ENCODE measurements at regions not wholly inside any gene's neighbourhood (a gene's known extent, or its start where the extent isn't known, plus 50 kb on each side); places are given as distances from the start of the nearest gene placed in this dataset.

- TF ChIP-seq, protein P1, sequence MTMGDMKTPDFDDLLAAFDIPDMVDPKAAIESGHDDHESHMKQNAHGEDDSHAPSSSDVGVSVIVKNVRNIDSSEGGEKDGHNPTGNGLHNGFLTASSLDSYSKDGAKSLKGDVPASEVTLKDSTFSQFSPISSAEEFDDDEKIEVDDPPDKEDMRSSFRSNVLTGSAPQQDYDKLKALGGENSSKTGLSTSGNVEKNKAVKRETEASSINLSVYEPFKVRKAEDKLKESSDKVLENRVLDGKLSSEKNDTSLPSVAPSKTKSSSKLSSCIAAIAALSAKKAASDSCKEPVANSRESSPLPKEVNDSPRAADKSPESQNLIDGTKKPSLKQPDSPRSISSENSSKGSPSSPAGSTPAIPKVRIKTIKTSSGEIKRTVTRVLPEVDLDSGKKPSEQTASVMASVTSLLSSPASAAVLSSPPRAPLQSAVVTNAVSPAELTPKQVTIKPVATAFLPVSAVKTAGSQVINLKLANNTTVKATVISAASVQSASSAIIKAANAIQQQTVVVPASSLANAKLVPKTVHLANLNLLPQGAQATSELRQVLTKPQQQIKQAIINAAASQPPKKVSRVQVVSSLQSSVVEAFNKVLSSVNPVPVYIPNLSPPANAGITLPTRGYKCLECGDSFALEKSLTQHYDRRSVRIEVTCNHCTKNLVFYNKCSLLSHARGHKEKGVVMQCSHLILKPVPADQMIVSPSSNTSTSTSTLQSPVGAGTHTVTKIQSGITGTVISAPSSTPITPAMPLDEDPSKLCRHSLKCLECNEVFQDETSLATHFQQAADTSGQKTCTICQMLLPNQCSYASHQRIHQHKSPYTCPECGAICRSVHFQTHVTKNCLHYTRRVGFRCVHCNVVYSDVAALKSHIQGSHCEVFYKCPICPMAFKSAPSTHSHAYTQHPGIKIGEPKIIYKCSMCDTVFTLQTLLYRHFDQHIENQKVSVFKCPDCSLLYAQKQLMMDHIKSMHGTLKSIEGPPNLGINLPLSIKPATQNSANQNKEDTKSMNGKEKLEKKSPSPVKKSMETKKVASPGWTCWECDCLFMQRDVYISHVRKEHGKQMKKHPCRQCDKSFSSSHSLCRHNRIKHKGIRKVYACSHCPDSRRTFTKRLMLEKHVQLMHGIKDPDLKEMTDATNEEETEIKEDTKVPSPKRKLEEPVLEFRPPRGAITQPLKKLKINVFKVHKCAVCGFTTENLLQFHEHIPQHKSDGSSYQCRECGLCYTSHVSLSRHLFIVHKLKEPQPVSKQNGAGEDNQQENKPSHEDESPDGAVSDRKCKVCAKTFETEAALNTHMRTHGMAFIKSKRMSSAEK (CRISPR knock-in tag; IDR thresholded peaks at IDR 0.05; ENCODE audit: borderline replicate concordance): no peak
- TF ChIP-seq TP53 (CRISPR knock-in tag; IDR thresholded peaks at IDR 0.05) (no peak), SMAD4 (CRISPR knock-in tag; IDR thresholded peaks at IDR 0.05) (no peak), FOXP1 (CRISPR knock-in tag; IDR thresholded peaks at IDR 0.05; ENCODE audit: borderline replicate concordance) (no peak)
These were observed 152.3 kb upstream of the KLF3 start (continued) for GRCh38 chr4:38511702-38512101.

DNA sequence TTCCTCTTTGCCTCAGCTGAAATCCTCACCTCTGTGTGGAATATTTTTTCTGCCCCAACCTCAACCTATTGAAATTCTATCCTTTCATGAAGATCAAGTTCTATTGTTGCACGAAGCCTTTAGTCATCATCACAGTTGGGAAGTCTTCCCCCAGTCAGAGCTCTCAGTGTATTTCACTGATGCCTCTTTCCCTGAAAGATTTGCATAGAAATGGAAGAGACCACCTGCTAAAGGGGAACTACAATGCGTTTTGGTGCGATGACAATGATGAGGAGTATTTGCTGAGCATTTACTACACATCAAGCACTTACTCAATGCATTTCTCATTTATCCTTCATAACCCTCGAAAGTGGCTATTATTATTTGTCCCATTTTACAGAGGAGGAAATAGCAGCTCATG lies 151.2 kb upstream of the KLF3 start:
- H3K4me3 Mint-ChIP-seq: 0 out of 2 replicates have a peak overlapping the region, but pooled peaks have one; percentile 7
- ChIA-PET CTCF (interaction anchor here (0.8 to 1.1 kb wide), 2 partner anchors 162 to 333 kb away, joined by 3 read pairs; no protein-coding TSS in a partner anchor), POLR2A (interaction anchor here (0.5 kb wide), 1 partner anchor 24 kb away, joined by 3 read pairs; no protein-coding TSS in a partner anchor)
- peaks cover 19% of the 10 kb centered on the region for H3K9me3 Mint-ChIP-seq
- DNase-seq (ENCODE audit: low spot score) (no peak), ATAC-seq (peak; percentile 90)
- peaks cover 5% of the 10 kb centered on the region; the same call in 1 of the 2 replicates for H3K27me3 Mint-ChIP-seq (ENCODE audit: low read depth)
- TF ChIP-seq ETV6 (CRISPR knock-in tag; IDR thresholded peaks at IDR 0.05) (0 out of 2 replicates have a peak, but pooled peaks have one; percentile 35), SOX15 (CRISPR knock-in tag; IDR thresholded peaks at IDR 0.05) (no peak), FOXP4 (CRISPR knock-in tag; IDR thresholded peaks at IDR 0.05) (peak; percentile 23; the same call in 1 of the 2 replicates)
- peaks cover 32% of the 10 kb centered on the region for H3K4me1 Mint-ChIP-seq
- no peaks in the 10 kb centered on the region for H3K36me3 Mint-ChIP-seq
- H3K27ac Mint-ChIP-seq: peak overlapping the region; percentile 91

DNA sequence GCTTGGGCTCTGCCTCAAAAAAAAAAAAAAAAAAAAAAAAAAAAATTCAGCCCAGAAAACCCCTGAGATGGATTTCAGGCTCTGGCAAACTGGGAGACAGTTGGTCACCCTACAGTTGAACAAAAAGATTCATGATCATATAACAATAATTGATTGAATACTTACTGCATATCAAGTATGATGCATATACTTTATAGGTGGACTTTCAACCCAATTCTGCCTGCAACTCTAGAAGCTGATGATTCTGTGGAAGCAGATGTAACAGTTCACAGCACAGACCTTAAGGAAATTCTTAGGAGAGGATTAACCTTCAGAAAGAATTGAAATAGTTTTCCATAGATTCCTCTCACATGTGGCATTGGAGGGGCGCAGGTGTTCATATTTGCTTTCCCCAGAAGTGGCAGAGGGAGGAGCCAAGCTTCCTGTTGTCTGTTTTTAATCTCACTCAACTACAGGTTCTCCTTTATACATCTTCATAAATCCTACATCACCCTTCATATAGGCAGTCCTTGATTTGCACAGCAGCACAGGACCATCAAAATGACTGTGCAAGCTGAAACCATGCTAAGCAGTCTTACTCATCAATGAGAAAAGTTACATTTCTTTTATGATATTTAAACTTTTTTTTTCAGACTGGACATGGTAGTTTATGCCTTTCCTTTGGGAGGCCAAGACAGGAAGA lies 149.4 kb upstream of the KLF3 start:
- no peak overlapping the region for H3K4me3 Mint-ChIP-seq
- no peak for ATAC-seq
- peaks cover 5% of the 10 kb centered on the region; the same call in 1 of the 2 replicates for H3K27me3 Mint-ChIP-seq (ENCODE audit: low read depth)
- H3K4me1 Mint-ChIP-seq: peaks cover 32% of the 10 kb centered on the region
- no peaks in the 10 kb centered on the region for H3K36me3 Mint-ChIP-seq
- peaks cover 16% of the 10 kb centered on the region; the same call in 1 of the 2 replicates for H3K9me3 Mint-ChIP-seq
- ChIA-PET CTCF (interaction anchor here (0.6 to 0.7 kb wide), 2 partner anchors 16 to 97 kb away, joined by 3 to 4 read pairs; no protein-coding TSS in a partner anchor), POLR2A (no interaction called here)
- no peak overlapping the region for H3K27ac Mint-ChIP-seq
- no peak for DNase-seq (ENCODE audit: low spot score)
- TF ChIP-seq, protein P2, sequence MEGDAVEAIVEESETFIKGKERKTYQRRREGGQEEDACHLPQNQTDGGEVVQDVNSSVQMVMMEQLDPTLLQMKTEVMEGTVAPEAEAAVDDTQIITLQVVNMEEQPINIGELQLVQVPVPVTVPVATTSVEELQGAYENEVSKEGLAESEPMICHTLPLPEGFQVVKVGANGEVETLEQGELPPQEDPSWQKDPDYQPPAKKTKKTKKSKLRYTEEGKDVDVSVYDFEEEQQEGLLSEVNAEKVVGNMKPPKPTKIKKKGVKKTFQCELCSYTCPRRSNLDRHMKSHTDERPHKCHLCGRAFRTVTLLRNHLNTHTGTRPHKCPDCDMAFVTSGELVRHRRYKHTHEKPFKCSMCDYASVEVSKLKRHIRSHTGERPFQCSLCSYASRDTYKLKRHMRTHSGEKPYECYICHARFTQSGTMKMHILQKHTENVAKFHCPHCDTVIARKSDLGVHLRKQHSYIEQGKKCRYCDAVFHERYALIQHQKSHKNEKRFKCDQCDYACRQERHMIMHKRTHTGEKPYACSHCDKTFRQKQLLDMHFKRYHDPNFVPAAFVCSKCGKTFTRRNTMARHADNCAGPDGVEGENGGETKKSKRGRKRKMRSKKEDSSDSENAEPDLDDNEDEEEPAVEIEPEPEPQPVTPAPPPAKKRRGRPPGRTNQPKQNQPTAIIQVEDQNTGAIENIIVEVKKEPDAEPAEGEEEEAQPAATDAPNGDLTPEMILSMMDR (IDR thresholded peaks at IDR 0.05): no peak
- TF ChIP-seq ZNF425 (CRISPR knock-in tag; conservative IDR thresholded peaks at IDR 0.05): no peak
- TF ChIP-seq MLX (CRISPR knock-in tag; IDR thresholded peaks at IDR 0.05): no peak
- no peak for TF ChIP-seq SMAD4 (CRISPR knock-in tag; IDR thresholded peaks at IDR 0.05)
- TF ChIP-seq JUN (CRISPR knock-in tag; IDR thresholded peaks at IDR 0.05): no peak
- TF ChIP-seq RELA (CRISPR knock-in tag; IDR thresholded peaks at IDR 0.05; ENCODE audit: borderline replicate concordance): no peak
- TF ChIP-seq SMAD3 (CRISPR knock-in tag; IDR thresholded peaks at IDR 0.05; ENCODE audit: borderline replicate concordance): no peak
- TF ChIP-seq ZNF396 (CRISPR knock-in tag; IDR thresholded peaks at IDR 0.05; ENCODE audit: borderline replicate concordance): no peak
- TF ChIP-seq ZNF281 (CRISPR knock-in tag; IDR thresholded peaks at IDR 0.05): no peak
- no peak for TF ChIP-seq NR3C1 (CRISPR knock-in tag; conservative IDR thresholded peaks at IDR 0.05; ENCODE audit: low read depth)
